GM12878 (cell line): ENCODE measurements at regions not wholly inside any gene's neighbourhood (a gene's known extent, or its start where the extent isn't known, plus 50 kb on each side); places are given as distances from the start of the nearest gene placed in this dataset.

ENCODE experiments used
- ATAC-seq: fragments of 200-7000 bp; cut with Tn5 transposase; 3 replicates; pipeline ENCODE4 v1.9.1; 2020; ENCODE audit warnings: mild to moderate bottlenecking, moderate library complexity
- BruUV-seq: library from RNA; stranded (reverse); fragments of 400-500 nt; replicated peaks from 2 replicates; lab custom pipeline; 2021; lab: Mats Ljungman, UMichigan
- CTCF ChIA-PET: fragments of 300-600 bp; sonication (Branson Sonifier 250); formaldehyde crosslinking; extraction: SDS; loops from one replicate; lab custom pipeline; 2021; ENCODE audit warnings: inconsistent platforms; lab: Yijun Ruan, JAX
- POLR2A ChIA-PET: fragments of 350-600 bp; formaldehyde crosslinking; extraction: SDS; loops from one replicate; lab custom pipeline; 2021; ENCODE audit warnings: inconsistent platforms; lab: Charles Lee
- RAD21 ChIA-PET: fragments of 300-600 bp; sonication (Branson Sonifier 250); formaldehyde crosslinking; loops from one replicate; lab custom pipeline; 2023; ENCODE audit warnings: antibody characterized with exemption; ENCODE audit not compliant: unreplicated experiment; lab: Charles Lee
- SMC1A ChIA-PET: fragments of 300-600 bp; sonication (Branson Sonifier 250); formaldehyde crosslinking; loops from one replicate; lab custom pipeline; 2023; ENCODE audit not compliant: unreplicated experiment, uncharacterized antibody; lab: Charles Lee
- DNase-seq: peaks from one replicate; pipeline ENCODE4 v3.0.0-alpha.2; 2011; ENCODE audit warnings: low read depth, low spot score
- FAIRE-seq: peaks from 3 replicates; lab custom pipeline; 2011; peaks lifted over from hg19 to GRCh38; lab: Jason Lieb, UNC
- H2AFZ ChIP-seq: 2 replicates; pipeline ENCODE4 v1.6.0; 2011; ENCODE audit warnings: low read depth, low read length, control low read depth; ENCODE audit not compliant: control insufficient read depth
- H3K27ac ChIP-seq: 2 replicates; pipeline ENCODE4 v1.5.1; 2011; ENCODE audit warnings: control low read depth; ENCODE audit not compliant: control insufficient read depth, insufficient read depth
- H3K27me3 ChIP-seq, 2 experiments: replicated peaks in 1 of 2; 2 replicates each; pipeline versions ENCODE4 v1.6.0 to v1.6.1; 2011; ENCODE audit warnings: low read length in 1 of 2; ENCODE audit not compliant: control insufficient read depth in 2 of 2, insufficient read depth in 2 of 2
- H3K36me3 ChIP-seq, 2 experiments: 2 replicates each; pipeline ENCODE4 v1.5.1; 2011; ENCODE audit warnings: low read length in 1 of 2; ENCODE audit not compliant: control insufficient read depth in 2 of 2, insufficient read depth in 2 of 2
- H3K4me1 ChIP-seq: 2 replicates; pipeline ENCODE4 v1.6.1; 2011; ENCODE audit warnings: mild to moderate bottlenecking, low read length, moderate library complexity, mixed read lengths; ENCODE audit not compliant: control insufficient read depth, insufficient read depth
- H3K4me2 ChIP-seq: 2 replicates; pipeline ENCODE4 v1.6.0; 2011; ENCODE audit warnings: control low read depth; ENCODE audit not compliant: control insufficient read depth, insufficient read depth
- H3K4me3 ChIP-seq: fragments of 200-600 bp; sonication (generic); 2 replicates; pipeline ENCODE4 v1.5.1; 2016
- H3K79me2 ChIP-seq: 2 replicates; pipeline ENCODE4 v1.6.0; 2011; ENCODE audit warnings: low read length; ENCODE audit not compliant: control insufficient read depth, insufficient read depth
- H3K9ac ChIP-seq: 2 replicates; pipeline ENCODE4 v1.8.0; 2011; ENCODE audit warnings: low read length, control low read depth, mixed read lengths; ENCODE audit not compliant: control insufficient read depth, insufficient read depth
- H3K9me3 ChIP-seq: replicated peaks from 3 replicates; pipeline ENCODE4 v1.5.1; 2011; ENCODE audit warnings: mild to moderate bottlenecking, low read length; ENCODE audit not compliant: control insufficient read depth, insufficient read depth
- H4K20me1 ChIP-seq: 2 replicates; pipeline ENCODE4 v1.6.0; 2011; ENCODE audit not compliant: control insufficient read depth, insufficient read depth
- CBFB ChIP-seq: IDR thresholded peaks from 2 replicates; pipeline ENCODE4 v1.6.1; 2016; ENCODE audit warnings: antibody characterized with exemption, low read depth
- CHD2 ChIP-seq: IDR thresholded peaks from 2 replicates; pipeline ENCODE4 v1.6.1; 2011; ENCODE audit warnings: low read depth, low read length, improper control_type of control experiment, borderline replicate concordance
- HSF1 ChIP-seq: fragments of 150-350 bp; IDR thresholded peaks from 2 replicates; pipeline ENCODE4 v1.6.1; 2014; ENCODE audit warnings: mild to moderate bottlenecking, low read depth, low read length
- MEF2B ChIP-seq: fragments of 450-650 bp; IDR thresholded peaks from 2 replicates; pipeline ENCODE4 v1.6.1; 2018; ENCODE audit warnings: mild to moderate bottlenecking, moderate library complexity; ENCODE audit not compliant: partially characterized antibody, poor library complexity, severe bottlenecking
- MLLT1 ChIP-seq: fragments of 450-650 bp; IDR thresholded peaks from 2 replicates; pipeline ENCODE4 v1.6.1; 2016; ENCODE audit warnings: mild to moderate bottlenecking
- MXI1 ChIP-seq: fragments of 150-350 bp; IDR thresholded peaks from 2 replicates; pipeline ENCODE4 v1.6.1; 2011; ENCODE audit warnings: low read depth, mild to moderate bottlenecking, inconsistent platforms, low read length, improper control_type of control experiment
- RCOR1 ChIP-seq: conservative IDR thresholded peaks from 2 replicates; pipeline ENCODE4 v1.6.1; 2012; ENCODE audit warnings: low read depth, low read length, improper control_type of control experiment
- SPI1 ChIP-seq: IDR thresholded peaks from 2 replicates; pipeline ENCODE4 v1.6.1; 2011; ENCODE audit warnings: low read depth, mild to moderate bottlenecking, low read length, moderate library complexity, borderline replicate concordance; ENCODE audit not compliant: insufficient read depth
- TCF3 ChIP-seq: IDR thresholded peaks from 2 replicates; pipeline ENCODE4 v1.6.1; 2012; ENCODE audit warnings: low read depth, mild to moderate bottlenecking, low read length, borderline replicate concordance; ENCODE audit not compliant: insufficient read depth
- ZSCAN29 ChIP-seq: fragments of 450-650 bp; IDR thresholded peaks from 2 replicates; pipeline ENCODE4 v1.6.1; 2017; ENCODE audit warnings: mild to moderate bottlenecking, moderate library complexity
- WGBS: methylation state at CpG from one replicate; pipeline ENCODE4 v1.1.6; 2016; ENCODE audit warnings: low lambda C conversion rate; ENCODE audit not compliant: insufficient replicate concordance, insufficient coverage; ENCODE audit errors: missing lambda C conversion rate; 5-methylcytosine and 5-hydroxymethylcytosine counted together
- in situ Hi-C: fragments of 300-500 bp; cut with MboI; formaldehyde crosslinking; loops from 9 replicates; pipeline ENCODE4 v1.14.3; 2018; ENCODE audit warnings: mixed read lengths
- intact Hi-C: fragments of 100-400 bp; cut with micrococcal nuclease; formaldehyde crosslinking; loops from one replicate; pipeline ENCODE4 v1.14.2; 2022; ENCODE audit not compliant: unreplicated experiment
- TF ChIP-seq, protein P1 (sequence below): fragments of 450-650 bp; formaldehyde crosslinking; IDR thresholded peaks from 2 replicates; pipeline ENCODE4 v1.4.0; 2022; ENCODE audit warnings: mild to moderate bottlenecking, moderate library complexity
- TF ChIP-seq, protein P2 (sequence below): IDR thresholded peaks from 2 replicates; pipeline ENCODE4 v1.6.1; 2012; ENCODE audit warnings: mild to moderate bottlenecking, low read depth, low read length

DNA sequence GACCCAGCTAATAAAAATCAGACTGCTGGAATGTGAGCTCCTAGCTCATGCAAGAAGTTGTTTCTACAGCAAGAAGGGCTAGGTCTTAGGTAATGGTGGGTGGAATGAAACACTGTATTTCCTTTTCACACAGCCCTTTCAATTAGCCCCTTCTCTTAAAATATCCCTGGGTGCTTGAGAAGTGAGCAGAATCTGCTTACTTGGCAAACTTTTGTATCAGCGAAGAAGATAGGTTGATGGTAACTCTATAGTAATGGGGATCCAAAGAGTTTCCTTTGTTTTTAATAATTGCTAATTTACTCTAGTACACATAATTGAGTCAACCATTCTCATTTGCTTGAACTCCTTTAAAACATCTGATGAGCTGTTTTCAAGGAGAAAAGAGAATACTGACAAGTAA, 100.6 kb upstream of the FSCB start:
- ChIA-PET CTCF (no interaction called here), SMC1A (no interaction called here), POLR2A (no interaction called here), RAD21 (no interaction called here)
- Histone ChIP-seq H3K79me2 (no peaks in the 10 kb centered on the region), H3K36me3 (no peaks in the 10 kb centered on the region), H3K27me3 (no peaks in the 10 kb centered on the region), H3K27ac (no peak overlapping the region), H3K4me1 (no peaks in the 10 kb centered on the region), H3K9me3 (no peaks in the 10 kb centered on the region), H4K20me1 (no peaks in the 10 kb centered on the region), H3K9ac (no peak overlapping the region), H2AFZ (no peak overlapping the region), H3K4me3 (no peak overlapping the region), H3K4me2 (no peak overlapping the region)
- no TSS peak for BruUV-seq
- in situ Hi-C loops (no loop called here), intact Hi-C loops (no loop called here)
- DNase-seq (no peak), FAIRE-seq (no peak), ATAC-seq (no peak)
- TF ChIP-seq, protein P1, sequence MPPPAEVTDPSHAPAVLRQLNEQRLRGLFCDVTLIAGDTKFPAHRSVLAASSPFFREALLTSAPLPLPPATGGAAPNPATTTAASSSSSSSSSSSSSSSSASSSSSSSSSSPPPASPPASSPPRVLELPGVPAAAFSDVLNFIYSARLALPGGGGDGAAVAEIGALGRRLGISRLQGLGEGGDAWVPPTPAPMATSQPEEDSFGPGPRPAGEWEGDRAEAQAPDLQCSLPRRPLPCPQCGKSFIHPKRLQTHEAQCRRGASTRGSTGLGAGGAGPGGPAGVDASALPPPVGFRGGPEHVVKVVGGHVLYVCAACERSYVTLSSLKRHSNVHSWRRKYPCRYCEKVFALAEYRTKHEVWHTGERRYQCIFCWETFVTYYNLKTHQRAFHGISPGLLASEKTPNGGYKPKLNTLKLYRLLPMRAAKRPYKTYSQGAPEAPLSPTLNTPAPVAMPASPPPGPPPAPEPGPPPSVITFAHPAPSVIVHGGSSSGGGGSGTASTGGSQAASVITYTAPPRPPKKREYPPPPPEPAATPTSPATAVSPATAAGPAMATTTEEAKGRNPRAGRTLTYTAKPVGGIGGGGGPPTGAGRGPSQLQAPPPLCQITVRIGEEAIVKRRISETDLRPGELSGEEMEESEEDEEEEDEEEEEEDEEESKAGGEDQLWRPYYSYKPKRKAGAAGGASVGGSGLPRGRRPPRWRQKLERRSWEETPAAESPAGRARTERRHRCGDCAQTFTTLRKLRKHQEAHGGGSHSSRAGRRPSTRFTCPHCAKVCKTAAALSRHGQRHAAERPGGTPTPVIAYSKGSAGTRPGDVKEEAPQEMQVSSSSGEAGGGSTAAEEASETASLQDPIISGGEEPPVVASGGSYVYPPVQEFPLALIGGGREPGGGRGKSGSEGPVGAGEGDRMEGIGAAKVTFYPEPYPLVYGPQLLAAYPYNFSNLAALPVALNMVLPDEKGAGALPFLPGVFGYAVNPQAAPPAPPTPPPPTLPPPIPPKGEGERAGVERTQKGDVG (CRISPR knock-in tag): no peak
- TF ChIP-seq SPI1 (no peak), CHD2 (no peak), RCOR1 (no peak), TCF3 (no peak), MLLT1 (no peak), MXI1 (no peak), CBFB (no peak), HSF1 (no peak), ZSCAN29 (no peak), MEF2B (no peak)
- TF ChIP-seq, protein P2, sequence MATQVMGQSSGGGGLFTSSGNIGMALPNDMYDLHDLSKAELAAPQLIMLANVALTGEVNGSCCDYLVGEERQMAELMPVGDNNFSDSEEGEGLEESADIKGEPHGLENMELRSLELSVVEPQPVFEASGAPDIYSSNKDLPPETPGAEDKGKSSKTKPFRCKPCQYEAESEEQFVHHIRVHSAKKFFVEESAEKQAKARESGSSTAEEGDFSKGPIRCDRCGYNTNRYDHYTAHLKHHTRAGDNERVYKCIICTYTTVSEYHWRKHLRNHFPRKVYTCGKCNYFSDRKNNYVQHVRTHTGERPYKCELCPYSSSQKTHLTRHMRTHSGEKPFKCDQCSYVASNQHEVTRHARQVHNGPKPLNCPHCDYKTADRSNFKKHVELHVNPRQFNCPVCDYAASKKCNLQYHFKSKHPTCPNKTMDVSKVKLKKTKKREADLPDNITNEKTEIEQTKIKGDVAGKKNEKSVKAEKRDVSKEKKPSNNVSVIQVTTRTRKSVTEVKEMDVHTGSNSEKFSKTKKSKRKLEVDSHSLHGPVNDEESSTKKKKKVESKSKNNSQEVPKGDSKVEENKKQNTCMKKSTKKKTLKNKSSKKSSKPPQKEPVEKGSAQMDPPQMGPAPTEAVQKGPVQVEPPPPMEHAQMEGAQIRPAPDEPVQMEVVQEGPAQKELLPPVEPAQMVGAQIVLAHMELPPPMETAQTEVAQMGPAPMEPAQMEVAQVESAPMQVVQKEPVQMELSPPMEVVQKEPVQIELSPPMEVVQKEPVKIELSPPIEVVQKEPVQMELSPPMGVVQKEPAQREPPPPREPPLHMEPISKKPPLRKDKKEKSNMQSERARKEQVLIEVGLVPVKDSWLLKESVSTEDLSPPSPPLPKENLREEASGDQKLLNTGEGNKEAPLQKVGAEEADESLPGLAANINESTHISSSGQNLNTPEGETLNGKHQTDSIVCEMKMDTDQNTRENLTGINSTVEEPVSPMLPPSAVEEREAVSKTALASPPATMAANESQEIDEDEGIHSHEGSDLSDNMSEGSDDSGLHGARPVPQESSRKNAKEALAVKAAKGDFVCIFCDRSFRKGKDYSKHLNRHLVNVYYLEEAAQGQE: no peak
- 75% methylated on average over 1 of the region's 1 CpG for WGBS
